ENCODE measurements at regions not wholly inside any gene's neighbourhood (a gene's known extent, or its start where the extent isn't known, plus 50 kb on each side); places are given as distances from the start of the nearest gene placed in this dataset.

- TF ChIP-seq GATA2 (IDR thresholded peaks at IDR 0.05; ENCODE audit: low read depth, low read length) (no peak), GATA3 (IDR thresholded peaks at IDR 0.05; ENCODE audit: low read depth, low read length) (no peak)
Measured at GRCh38 chr6:21800330-21800729, 206.8 kb downstream of the SOX4 start.

- TF ChIP-seq GATA2 (IDR thresholded peaks at IDR 0.05; ENCODE audit: low read depth, low read length) (no peak), GATA3 (IDR thresholded peaks at IDR 0.05; ENCODE audit: low read depth, low read length) (no peak)
Measured at GRCh38 chr6:21800948-21801438, 207.4 kb downstream of the SOX4 start.

GRCh38 chr6:21801446-21802174, 208.1 kb downstream of the SOX4 start:
- TF ChIP-seq GATA3 (IDR thresholded peaks at IDR 0.05; ENCODE audit: low read depth, low read length), result no peak

GRCh38 chr6:21802175-21802822, 208.7 kb downstream of the SOX4 start:
- TF ChIP-seq GATA3 (IDR thresholded peaks at IDR 0.05; ENCODE audit: low read depth, low read length) (no peak), GATA2 (IDR thresholded peaks at IDR 0.05; ENCODE audit: low read depth, low read length) (no peak)

GRCh38 chr6:21804941-21805610, 211.5 kb downstream of the SOX4 start:
- TF ChIP-seq GATA3 (IDR thresholded peaks at IDR 0.05; ENCODE audit: low read depth, low read length) (no peak), GATA2 (IDR thresholded peaks at IDR 0.05; ENCODE audit: low read depth, low read length) (no peak)

GRCh38 chr6:21807299-21808044, 213.9 kb downstream of the SOX4 start:
- no peak for TF ChIP-seq GATA2 (IDR thresholded peaks at IDR 0.05; ENCODE audit: low read depth, low read length)
- no peak for TF ChIP-seq GATA3 (IDR thresholded peaks at IDR 0.05; ENCODE audit: low read depth, low read length)

GRCh38 chr6:21808045-21808470, 214.5 kb downstream of the SOX4 start:
- TF ChIP-seq GATA3 (IDR thresholded peaks at IDR 0.05; ENCODE audit: low read depth, low read length) (no peak), GATA2 (IDR thresholded peaks at IDR 0.05; ENCODE audit: low read depth, low read length) (no peak)

GRCh38 chr6:21808551-21809242, 215.1 kb downstream of the SOX4 start:
- TF ChIP-seq GATA3 (IDR thresholded peaks at IDR 0.05; ENCODE audit: low read depth, low read length), result no peak
- no peak for TF ChIP-seq GATA2 (IDR thresholded peaks at IDR 0.05; ENCODE audit: low read depth, low read length)

GRCh38 chr6:21811484-21811883, 217.9 kb downstream of the SOX4 start:
- TF ChIP-seq GATA3 (IDR thresholded peaks at IDR 0.05; ENCODE audit: low read depth, low read length) (no peak), GATA2 (IDR thresholded peaks at IDR 0.05; ENCODE audit: low read depth, low read length) (no peak)

- no peak for TF ChIP-seq GATA3 (IDR thresholded peaks at IDR 0.05; ENCODE audit: low read depth, low read length)
- no peak for TF ChIP-seq GATA2 (IDR thresholded peaks at IDR 0.05; ENCODE audit: low read depth, low read length)
Measured at GRCh38 chr6:21816231-21816630, 222.7 kb downstream of the SOX4 start.

GRCh38 chr6:21820442-21820841, 226.9 kb downstream of the SOX4 start:
- TF ChIP-seq GATA2 (IDR thresholded peaks at IDR 0.05; ENCODE audit: low read depth, low read length) (no peak), GATA3 (IDR thresholded peaks at IDR 0.05; ENCODE audit: low read depth, low read length) (no peak)

GRCh38 chr6:21823371-21823770, 229.8 kb downstream of the SOX4 start:
- no peak for TF ChIP-seq GATA2 (IDR thresholded peaks at IDR 0.05; ENCODE audit: low read depth, low read length)
- no peak for TF ChIP-seq GATA3 (IDR thresholded peaks at IDR 0.05; ENCODE audit: low read depth, low read length)

- TF ChIP-seq GATA2 (IDR thresholded peaks at IDR 0.05; ENCODE audit: low read depth, low read length), result no peak
- no peak for TF ChIP-seq GATA3 (IDR thresholded peaks at IDR 0.05; ENCODE audit: low read depth, low read length)
Measured at GRCh38 chr6:21824431-21825177, 231.1 kb downstream of the SOX4 start.
